HS-27A (cell line): ENCODE measurements at regions not wholly inside any gene's neighbourhood (a gene's known extent, or its start where the extent isn't known, plus 50 kb on each side); places are given as distances from the start of the nearest gene placed in this dataset.

Source experiments
- DNase-seq: peaks from one replicate; pipeline ENCODE4 v3.0.0-alpha.2; 2012; ENCODE audit warnings: low read depth, missing footprints

- DNase-seq, result no peak
Measured at GRCh38 chr13:53694814-53695532, 666.4 kb downstream of the OLFM4 start.

GRCh38 chr13:53703371-53704080 is 674.9 kb downstream of the OLFM4 start:
- no peak for DNase-seq

- DNase-seq, result no peak
Measured at GRCh38 chr13:53719281-53719680, 690.7 kb downstream of the OLFM4 start.

GRCh38 chr13:53732664-53733063 is 704.1 kb downstream of the OLFM4 start:
- DNase-seq, result no peak

- no peak for DNase-seq
Measured at GRCh38 chr13:53743906-53744305, 715.3 kb downstream of the OLFM4 start.

- no peak for DNase-seq
Measured at GRCh38 chr13:53747825-53748224, 719.2 kb downstream of the OLFM4 start.

GRCh38 chr13:53749306-53749705 is 720.7 kb downstream of the OLFM4 start:
- no peak for DNase-seq

- DNase-seq, result no peak
Measured at GRCh38 chr13:53759016-53759415, 730.4 kb downstream of the OLFM4 start.

- DNase-seq, result no peak
Measured at GRCh38 chr13:53775807-53776206, 747.2 kb downstream of the OLFM4 start.

- no peak for DNase-seq
Measured at GRCh38 chr13:53778937-53779336, 750.3 kb downstream of the OLFM4 start.

GRCh38 chr13:53781941-53782340 is 753.3 kb downstream of the OLFM4 start:
- no peak for DNase-seq

- DNase-seq, result no peak
Measured at GRCh38 chr13:53782488-53782961, 753.9 kb downstream of the OLFM4 start.

- no peak for DNase-seq
Measured at GRCh38 chr13:53783471-53783870, 754.9 kb downstream of the OLFM4 start.

- no peak for DNase-seq
Measured at GRCh38 chr13:53788286-53788685, 759.7 kb downstream of the OLFM4 start.

GRCh38 chr13:53800011-53800410 is 771.4 kb downstream of the OLFM4 start:
- DNase-seq, result no peak

- no peak for DNase-seq
Measured at GRCh38 chr13:53807251-53807834, 778.7 kb downstream of the OLFM4 start.

GRCh38 chr13:53821632-53822031 is 793.0 kb downstream of the OLFM4 start:
- no peak for DNase-seq

GRCh38 chr13:53822136-53822535 is 793.5 kb downstream of the OLFM4 start:
- no peak for DNase-seq

GRCh38 chr13:53839461-53839860 is 810.8 kb downstream of the OLFM4 start:
- no peak for DNase-seq

GRCh38 chr13:53844473-53845146 is 816.0 kb downstream of the OLFM4 start:
- DNase-seq, result no peak

- no peak for DNase-seq
Measured at GRCh38 chr13:53847502-53847901, 818.9 kb downstream of the OLFM4 start.

GRCh38 chr13:53848366-53848961 is 819.9 kb downstream of the OLFM4 start:
- DNase-seq, result no peak
